Ishikawa (cell line): ENCODE measurements at regions not wholly inside any gene's neighbourhood (a gene's known extent, or its start where the extent isn't known, plus 50 kb on each side); places are given as distances from the start of the nearest gene placed in this dataset.

ENCODE experiments used
- CEBPB ChIP-seq: IDR thresholded peaks from 2 replicates; pipeline ENCODE4 v1.6.1; 2012
- CREB1 ChIP-seq: IDR thresholded peaks from 2 replicates; pipeline ENCODE4 v1.6.1; 2012; ENCODE audit warnings: low read depth
- FOXM1 ChIP-seq: IDR thresholded peaks from 2 replicates; pipeline ENCODE4 v1.6.1; 2012; ENCODE audit warnings: low read depth, borderline replicate concordance
- TAF1 ChIP-seq: IDR thresholded peaks from 2 replicates; pipeline ENCODE4 v1.6.1; 2012; ENCODE audit warnings: low read depth, mild to moderate bottlenecking
- TF ChIP-seq, protein P1 (sequence below): IDR thresholded peaks from 2 replicates; pipeline ENCODE4 v1.6.1; 2012
- TF ChIP-seq, protein P2 (sequence below): IDR thresholded peaks from 2 replicates; pipeline ENCODE4 v1.6.1; 2012; ENCODE audit warnings: low read depth, mild to moderate bottlenecking

DNA sequence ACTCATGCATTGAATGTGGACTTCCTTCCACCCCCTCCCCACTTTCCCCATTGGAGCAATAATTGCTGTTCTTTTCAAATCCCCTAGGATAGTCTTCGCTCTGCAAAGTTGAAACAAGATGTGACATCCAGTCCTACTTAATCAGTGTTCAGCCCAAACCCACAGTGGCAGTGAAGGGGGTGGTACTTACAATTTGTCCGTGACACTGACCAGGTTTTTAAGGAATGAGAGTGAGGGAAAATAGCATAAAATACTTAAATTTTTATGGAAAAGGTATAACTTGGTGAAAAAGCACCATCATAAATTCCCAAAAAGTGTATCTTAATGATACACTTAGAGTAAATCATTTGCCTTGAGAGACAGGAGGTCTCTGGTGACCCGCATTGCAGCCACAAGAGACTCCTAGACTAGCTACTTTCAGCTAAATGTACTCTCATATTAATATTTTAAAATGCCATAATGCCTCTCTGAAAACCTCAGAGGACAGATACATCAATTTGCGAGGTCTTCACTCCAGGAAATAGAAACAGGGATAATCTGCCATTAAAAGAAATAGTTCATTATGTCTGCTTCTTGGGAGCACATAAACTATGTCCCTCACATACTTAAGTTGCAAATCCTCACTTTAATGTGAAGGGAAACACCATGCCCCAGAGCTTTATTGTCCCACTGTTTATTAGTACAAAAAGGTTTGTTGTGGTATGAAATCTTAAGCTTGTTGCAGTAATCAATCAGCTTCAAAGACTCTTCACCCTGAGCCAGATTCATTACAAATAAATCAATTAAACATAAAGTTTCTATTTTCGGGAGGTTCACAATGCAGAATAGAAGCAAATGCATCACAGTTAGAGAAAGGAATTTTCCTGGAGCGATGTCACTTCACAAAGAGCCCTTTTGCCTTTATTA, 343.6 kb upstream of the ISL1 start:
- TF ChIP-seq TAF1 (no peak), CREB1 (no peak), FOXM1 (no peak), CEBPB (no peak)
- TF ChIP-seq, protein P1, sequence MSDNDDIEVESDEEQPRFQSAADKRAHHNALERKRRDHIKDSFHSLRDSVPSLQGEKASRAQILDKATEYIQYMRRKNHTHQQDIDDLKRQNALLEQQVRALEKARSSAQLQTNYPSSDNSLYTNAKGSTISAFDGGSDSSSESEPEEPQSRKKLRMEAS = no peak
- TF ChIP-seq, protein P2, sequence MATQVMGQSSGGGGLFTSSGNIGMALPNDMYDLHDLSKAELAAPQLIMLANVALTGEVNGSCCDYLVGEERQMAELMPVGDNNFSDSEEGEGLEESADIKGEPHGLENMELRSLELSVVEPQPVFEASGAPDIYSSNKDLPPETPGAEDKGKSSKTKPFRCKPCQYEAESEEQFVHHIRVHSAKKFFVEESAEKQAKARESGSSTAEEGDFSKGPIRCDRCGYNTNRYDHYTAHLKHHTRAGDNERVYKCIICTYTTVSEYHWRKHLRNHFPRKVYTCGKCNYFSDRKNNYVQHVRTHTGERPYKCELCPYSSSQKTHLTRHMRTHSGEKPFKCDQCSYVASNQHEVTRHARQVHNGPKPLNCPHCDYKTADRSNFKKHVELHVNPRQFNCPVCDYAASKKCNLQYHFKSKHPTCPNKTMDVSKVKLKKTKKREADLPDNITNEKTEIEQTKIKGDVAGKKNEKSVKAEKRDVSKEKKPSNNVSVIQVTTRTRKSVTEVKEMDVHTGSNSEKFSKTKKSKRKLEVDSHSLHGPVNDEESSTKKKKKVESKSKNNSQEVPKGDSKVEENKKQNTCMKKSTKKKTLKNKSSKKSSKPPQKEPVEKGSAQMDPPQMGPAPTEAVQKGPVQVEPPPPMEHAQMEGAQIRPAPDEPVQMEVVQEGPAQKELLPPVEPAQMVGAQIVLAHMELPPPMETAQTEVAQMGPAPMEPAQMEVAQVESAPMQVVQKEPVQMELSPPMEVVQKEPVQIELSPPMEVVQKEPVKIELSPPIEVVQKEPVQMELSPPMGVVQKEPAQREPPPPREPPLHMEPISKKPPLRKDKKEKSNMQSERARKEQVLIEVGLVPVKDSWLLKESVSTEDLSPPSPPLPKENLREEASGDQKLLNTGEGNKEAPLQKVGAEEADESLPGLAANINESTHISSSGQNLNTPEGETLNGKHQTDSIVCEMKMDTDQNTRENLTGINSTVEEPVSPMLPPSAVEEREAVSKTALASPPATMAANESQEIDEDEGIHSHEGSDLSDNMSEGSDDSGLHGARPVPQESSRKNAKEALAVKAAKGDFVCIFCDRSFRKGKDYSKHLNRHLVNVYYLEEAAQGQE = no peak
